Hepatocyte (in vitro differentiated cells): ENCODE measurements at regions not wholly inside any gene's neighbourhood (a gene's known extent, or its start where the extent isn't known, plus 50 kb on each side); places are given as distances from the start of the nearest gene placed in this dataset.
"Not testable (repeated sequence)": the region's sequence is repeated elsewhere in the genome, so short reads cannot be mapped to it uniquely, and the experiment has no call there.

Experiments used
- DNase-seq: peaks from one replicate; pipeline ENCODE4 v3.0.0-alpha.2; 2016; ENCODE audit warnings: low spot score
- H2AFZ ChIP-seq: fragments of 200-600 bp; sonication (generic); 2 replicates; pipeline ENCODE4 v1.6.0; 2016; ENCODE audit warnings: antibody characterized with exemption, mild to moderate bottlenecking
- H3K27ac ChIP-seq: fragments of 200-600 bp; sonication (generic); 2 replicates; pipeline ENCODE4 v1.5.1; 2016; ENCODE audit warnings: mild to moderate bottlenecking
- H3K27me3 ChIP-seq: fragments of 200-600 bp; sonication (generic); 2 replicates; pipeline ENCODE4 v1.6.1; 2016
- H3K36me3 ChIP-seq: fragments of 200-600 bp; sonication (generic); replicated peaks from 2 replicates; pipeline ENCODE4 v1.5.1; 2016; ENCODE audit warnings: low read depth; ENCODE audit not compliant: insufficient read depth
- H3K4me1 ChIP-seq: fragments of 200-600 bp; sonication (generic); 2 replicates; pipeline ENCODE4 v1.5.1; 2016; ENCODE audit warnings: mild to moderate bottlenecking, moderate library complexity; ENCODE audit not compliant: insufficient read depth
- H3K4me2 ChIP-seq: fragments of 200-600 bp; sonication (generic); 2 replicates; pipeline ENCODE4 v1.6.0; 2016
- H3K4me3 ChIP-seq: fragments of 200-600 bp; sonication (generic); 2 replicates; pipeline ENCODE4 v1.5.1; 2016; ENCODE audit warnings: mild to moderate bottlenecking
- H3K79me2 ChIP-seq: fragments of 200-600 bp; sonication (generic); 2 replicates; pipeline ENCODE4 v1.6.0; 2017; ENCODE audit warnings: mild to moderate bottlenecking
- H3K9me2 ChIP-seq: fragments of 200-600 bp; sonication (generic); replicated peaks from 2 replicates; pipeline ENCODE4 v1.6.0; 2017; ENCODE audit warnings: mild to moderate bottlenecking; ENCODE audit not compliant: insufficient read depth
- H3K9me3 ChIP-seq: fragments of 200-600 bp; sonication (generic); 2 replicates; pipeline ENCODE4 v1.5.1; 2016; ENCODE audit warnings: low read depth, mild to moderate bottlenecking
- H4K20me1 ChIP-seq: fragments of 200-600 bp; sonication (generic); 2 replicates; pipeline ENCODE4 v1.6.0; 2016; ENCODE audit warnings: mild to moderate bottlenecking; ENCODE audit not compliant: insufficient read depth, poor library complexity, severe bottlenecking
- EZH2 ChIP-seq: fragments of 200-600 bp; sonication (generic); IDR thresholded peaks from 2 replicates; pipeline ENCODE4 v1.6.1; 2016; ENCODE audit warnings: antibody characterized with exemption, mild to moderate bottlenecking, borderline replicate concordance
- EZH2phosphoT487 ChIP-seq: fragments of 200-600 bp; sonication (generic); IDR thresholded peaks from one replicate; pipeline ENCODE4 v1.6.1; 2018; ENCODE audit warnings: antibody characterized with exemption, mild to moderate bottlenecking, low read depth, moderate library complexity; ENCODE audit not compliant: unreplicated experiment, severe bottlenecking
- WGBS: methylation state at CpG from one replicate; pipeline ENCODE4 v1.1.6; 2016; ENCODE audit warnings: low lambda C conversion rate; ENCODE audit errors: missing lambda C conversion rate; 5-methylcytosine and 5-hydroxymethylcytosine counted together
- TF ChIP-seq, protein P1 (sequence below): fragments of 200-600 bp; sonication (generic); IDR thresholded peaks from 2 replicates; pipeline ENCODE4 v1.5.1; 2016; ENCODE audit warnings: antibody characterized with exemption, mild to moderate bottlenecking; ENCODE audit not compliant: poor library complexity

DNA sequence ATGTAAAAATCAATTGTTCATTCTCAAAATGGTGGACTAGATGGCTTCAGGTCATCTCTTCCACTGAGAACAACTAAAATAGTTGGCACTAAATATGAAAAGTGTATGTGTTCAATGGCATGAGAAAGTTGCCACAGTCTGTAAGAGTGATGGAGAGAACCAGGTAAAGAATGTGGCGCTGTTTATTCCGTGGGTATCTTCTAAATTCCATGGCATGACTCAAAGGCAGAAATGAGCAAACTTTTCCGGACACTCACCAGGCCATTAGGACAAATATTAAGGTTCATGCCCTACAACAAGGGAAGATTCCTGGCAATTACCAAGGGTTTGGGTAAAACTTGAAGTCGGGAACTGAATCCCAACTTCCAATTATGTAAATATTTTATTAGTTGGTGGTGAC is 825.4 kb upstream of the CDH6 start:
- no peak for DNase-seq
- 83% methylated on average over 4 of the region's 4 CpGs for WGBS
- Histone ChIP-seq H3K4me1 (no peaks in the 10 kb centered on the region), H3K36me3 (no peaks in the 10 kb centered on the region), H3K4me2 (no peak overlapping the region), H3K27ac (no peak overlapping the region), H3K79me2 (no peaks in the 10 kb centered on the region), H4K20me1 (no peaks in the 10 kb centered on the region), H3K4me3 (no peak overlapping the region), H3K9me3 (no peaks in the 10 kb centered on the region), H3K27me3 (no peaks in the 10 kb centered on the region), H2AFZ (no peak overlapping the region), H3K9me2 (no peaks in the 10 kb centered on the region)
- TF ChIP-seq EZH2phosphoT487 (no peak), EZH2 (no peak)
- TF ChIP-seq, protein P1, sequence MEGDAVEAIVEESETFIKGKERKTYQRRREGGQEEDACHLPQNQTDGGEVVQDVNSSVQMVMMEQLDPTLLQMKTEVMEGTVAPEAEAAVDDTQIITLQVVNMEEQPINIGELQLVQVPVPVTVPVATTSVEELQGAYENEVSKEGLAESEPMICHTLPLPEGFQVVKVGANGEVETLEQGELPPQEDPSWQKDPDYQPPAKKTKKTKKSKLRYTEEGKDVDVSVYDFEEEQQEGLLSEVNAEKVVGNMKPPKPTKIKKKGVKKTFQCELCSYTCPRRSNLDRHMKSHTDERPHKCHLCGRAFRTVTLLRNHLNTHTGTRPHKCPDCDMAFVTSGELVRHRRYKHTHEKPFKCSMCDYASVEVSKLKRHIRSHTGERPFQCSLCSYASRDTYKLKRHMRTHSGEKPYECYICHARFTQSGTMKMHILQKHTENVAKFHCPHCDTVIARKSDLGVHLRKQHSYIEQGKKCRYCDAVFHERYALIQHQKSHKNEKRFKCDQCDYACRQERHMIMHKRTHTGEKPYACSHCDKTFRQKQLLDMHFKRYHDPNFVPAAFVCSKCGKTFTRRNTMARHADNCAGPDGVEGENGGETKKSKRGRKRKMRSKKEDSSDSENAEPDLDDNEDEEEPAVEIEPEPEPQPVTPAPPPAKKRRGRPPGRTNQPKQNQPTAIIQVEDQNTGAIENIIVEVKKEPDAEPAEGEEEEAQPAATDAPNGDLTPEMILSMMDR: no peak

DNA sequence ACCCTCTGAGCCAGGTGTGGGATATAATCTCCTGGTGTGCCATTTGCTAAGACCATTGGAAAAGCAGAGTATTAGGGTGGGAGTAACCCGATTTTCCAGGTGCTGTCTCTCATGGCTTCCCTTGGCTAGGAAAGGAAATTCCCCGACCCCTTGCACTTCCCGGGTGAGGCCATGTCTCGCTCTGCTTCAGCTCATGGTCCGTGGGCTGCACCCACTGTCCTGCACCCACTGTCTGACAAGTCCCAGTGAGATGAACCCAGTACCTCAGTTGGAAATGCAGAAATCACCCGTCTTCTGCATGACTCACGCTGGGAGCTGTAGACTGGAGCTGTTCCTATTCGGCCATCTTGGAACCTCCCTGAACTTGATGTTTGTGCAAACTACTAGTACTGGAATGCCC is 828.5 kb upstream of the CDH6 start:
- not testable (repeated sequence) for H3K9me3 ChIP-seq, H3K79me2 ChIP-seq, H3K4me1 ChIP-seq, H4K20me1 ChIP-seq, H3K9me2 ChIP-seq, H3K27ac ChIP-seq, H3K4me3 ChIP-seq, H3K4me2 ChIP-seq, H3K36me3 ChIP-seq, H2AFZ ChIP-seq, H3K27me3 ChIP-seq, DNase-seq
- WGBS: 85% methylated on average over 8 of the region's 8 CpGs

DNA sequence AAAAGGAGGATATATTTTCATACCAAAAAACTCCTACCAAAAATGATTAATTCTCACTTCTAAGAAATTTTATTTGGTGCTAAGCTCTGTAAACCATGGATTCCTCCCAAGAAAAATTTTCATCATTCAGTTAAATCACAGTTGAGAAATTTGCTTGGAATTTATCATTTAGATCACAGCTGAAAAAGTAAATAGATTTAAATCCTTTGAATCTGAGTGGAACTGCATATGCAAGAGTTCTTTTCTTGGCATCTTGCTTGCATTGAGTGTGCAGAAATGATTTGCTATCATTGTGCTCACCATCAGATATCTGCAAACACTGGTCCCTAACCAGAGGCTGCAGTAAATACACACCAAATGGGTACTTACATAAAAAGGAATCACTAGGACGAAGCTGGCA is 836.1 kb upstream of the CDH6 start:
- H3K9me3 ChIP-seq: no peaks in the 10 kb centered on the region
- no peaks in the 10 kb centered on the region for H3K36me3 ChIP-seq
- H3K27ac ChIP-seq: no peak overlapping the region
- no peaks in the 10 kb centered on the region for H3K27me3 ChIP-seq
- H3K4me3 ChIP-seq: no peak overlapping the region
- DNase-seq: no peak
- 85% methylated on average over 1 of the region's 1 CpG for WGBS
- TF ChIP-seq, protein P1: no peak
- TF ChIP-seq EZH2phosphoT487 (no peak), EZH2 (no peak)
- H2AFZ ChIP-seq: no peak overlapping the region
- no peak overlapping the region for H3K4me2 ChIP-seq
- H3K4me1 ChIP-seq: no peaks in the 10 kb centered on the region
- no peaks in the 10 kb centered on the region for H4K20me1 ChIP-seq
- no peaks in the 10 kb centered on the region for H3K79me2 ChIP-seq
- no peaks in the 10 kb centered on the region for H3K9me2 ChIP-seq

- Histone ChIP-seq H3K36me3 (no peaks in the 10 kb centered on the region), H3K4me2 (no peak overlapping the region), H3K4me3 (no peak overlapping the region), H3K27me3 (no peaks in the 10 kb centered on the region), H3K79me2 (no peaks in the 10 kb centered on the region), H3K9me3 (no peaks in the 10 kb centered on the region), H3K4me1 (no peaks in the 10 kb centered on the region), H2AFZ (no peak overlapping the region), H3K27ac (no peak overlapping the region), H3K9me2 (no peaks in the 10 kb centered on the region), H4K20me1 (no peaks in the 10 kb centered on the region)
- DNase-seq: no peak
- WGBS: 77% methylated on average over 5 of the region's 5 CpGs
- no peak for TF ChIP-seq EZH2phosphoT487
- TF ChIP-seq, protein P1: no peak
- no peak for TF ChIP-seq EZH2
Measured at GRCh38 chr5:30355675-30356074, 837.8 kb upstream of the CDH6 start.
